Spleen (tissue), 11 donors: ENCODE measurements at regions not wholly inside any gene's neighbourhood (a gene's known extent, or its start where the extent isn't known, plus 50 kb on each side); places are given as distances from the start of the nearest gene placed in this dataset.

Experiments
- DNase-seq: peaks from one replicate; pipeline ENCODE4 v3.0.0-alpha.2; 2020
- H3K27ac ChIP-seq, 8 donors: fragments of 200-600 bp; sonication (generic) in 7 of 8; 1 replicate in 4 of 8; 2 replicates in 4 of 8; pipeline versions ENCODE4 v1.5.0 to v1.8.0; 2016 to 2021; ENCODE audit warnings: inconsistent platforms in 4 of 8, mild to moderate bottlenecking in 4 of 8, moderate library complexity in 1 of 8
- H3K27me3 ChIP-seq, 7 donors: fragments of 200-600 bp; sonication (generic) in 6 of 7; replicated peaks in 1 of 7; 1 replicate in 4 of 7; 2 replicates in 3 of 7; pipeline versions ENCODE4 v1.5.0 to v1.8.0; 2016 to 2021; ENCODE audit warnings: inconsistent platforms in 3 of 7, mild to moderate bottlenecking in 1 of 7
- H3K36me3 ChIP-seq, 6 donors: fragments of 200-600 bp; sonication (generic) in 5 of 6; 1 replicate in 4 of 6; 2 replicates in 2 of 6; pipeline versions ENCODE4 v1.5.0 to v1.8.0; 2016 to 2021; ENCODE audit warnings: inconsistent platforms in 2 of 6
- H3K4me1 ChIP-seq, 6 donors: fragments of 200-600 bp; sonication (generic) in 5 of 6; 1 replicate in 3 of 6; 2 replicates in 3 of 6; pipeline versions ENCODE4 v1.5.0 to v1.8.0; 2016 to 2021; ENCODE audit warnings: inconsistent platforms in 3 of 6
- H3K4me3 ChIP-seq, 8 donors: fragments of 200-600 bp; sonication (generic) in 7 of 8; 1 replicate in 4 of 8; 2 replicates in 4 of 8; pipeline versions ENCODE4 v1.5.0 to v1.8.0; 2016 to 2021; ENCODE audit warnings: inconsistent platforms in 4 of 8, mild to moderate bottlenecking in 4 of 8, moderate library complexity in 2 of 8
- H3K9me3 ChIP-seq, 8 donors: fragments of 200-600 bp; sonication (generic) in 7 of 8; 1 replicate in 4 of 8; 2 replicates in 4 of 8; pipeline versions ENCODE4 v1.5.0 to v1.8.0; 2016 to 2021; ENCODE audit warnings: inconsistent platforms in 4 of 8
- CTCF ChIP-seq, 11 experiments: fragments of 200-600 bp in 7 of 11; fragments of 450-650 bp in 4 of 11; sonication (generic) in 4 of 11; IDR thresholded peaks in 8 of 11; conservative IDR thresholded peaks in 3 of 11; 1 replicate in 7 of 11; 2 replicates in 4 of 11; pipeline versions ENCODE4 v1.4.0 to v1.8.0; 2016 to 2021; ENCODE audit warnings: antibody characterized with exemption in 11 of 11, inconsistent platforms in 4 of 11, mild to moderate bottlenecking in 1 of 11
- POLR2A ChIP-seq, 3 donors: fragments of 450-650 bp; IDR thresholded peaks; one replicate each; pipeline ENCODE4 v1.5.1; 2017; ENCODE audit warnings: antibody characterized with exemption in 3 of 3, mild to moderate bottlenecking in 1 of 3
- POLR2AphosphoS5 ChIP-seq, 3 donors: sonication (generic); formaldehyde crosslinking; IDR thresholded peaks; one replicate each; pipeline ENCODE4 v1.5.1; 2017; ENCODE audit warnings: antibody characterized with exemption in 3 of 3
- WGBS, 5 donors: extraction: QIAGEN DNeasy Blood & Tissue Kit in 3 of 5; methylation state at CpG; one replicate each; pipeline versions ENCODE4 v1.1.5 to v1.1.7; 2013 to 2018; 5-methylcytosine and 5-hydroxymethylcytosine counted together
- intact Hi-C: fragments of 100-400 bp; cut with DNase I; formaldehyde crosslinking; loops from one replicate; pipeline ENCODE4 v1.15.0; 2023; ENCODE audit warnings: low total_unique reads
- donor health status: healthy with polysubstance abuse.
- donor health status: DM: no; HTN: no; CAD: no; lungs with moderate emphysema.
- donor health status: DM: no; HTN: no; CAD: no.
- donor health status: Bipolar disorder and iron deficiency.
- donor health status: healthy.
- donor health status: DM: no; HTN: no; CAD: no.
- donor health status: DM: yes; HTN: yes; CAD: no.

GRCh38 chr7:45415265-45415664 is 158.9 kb upstream of the ADCY1 start:
- intact Hi-C loops: no loop called here
- no peak for TF ChIP-seq POLR2AphosphoS5 (IDR thresholded peaks at IDR 0.05)
- TF ChIP-seq POLR2A (IDR thresholded peaks at IDR 0.05): no peak
- no peak for TF ChIP-seq CTCF (IDR thresholded peaks at IDR 0.05 in 8 of 11, conservative IDR thresholded peaks at IDR 0.05 in 3 of 11)
- 80 to 93% (median 88%) methylated on average over 2 of the region's 2 CpGs for WGBS, 5 donors
- no peaks in the 10 kb centered on the region for H3K36me3 ChIP-seq
- H3K27me3 ChIP-seq: peaks cover 0 to 11% (median 0%) of the 10 kb centered on the region in 7 donors
- no peak overlapping the region for H3K4me3 ChIP-seq
- H3K27ac ChIP-seq: no peak overlapping the region
- DNase-seq: no peak
- no peaks in the 10 kb centered on the region for H3K4me1 ChIP-seq
- peaks cover 0 to 23% (median 8%) of the 10 kb centered on the region in 8 donors for H3K9me3 ChIP-seq

- intact Hi-C loops: no loop called here
Measured at GRCh38 chr7:45416846-45417245, 157.3 kb upstream of the ADCY1 start.

GRCh38 chr7:45417268-45417667 is 156.9 kb upstream of the ADCY1 start:
- TF ChIP-seq CTCF (IDR thresholded peaks at IDR 0.05 in 8 of 11, conservative IDR thresholded peaks at IDR 0.05 in 3 of 11) (no peak), POLR2AphosphoS5 (IDR thresholded peaks at IDR 0.05) (no peak), POLR2A (IDR thresholded peaks at IDR 0.05) (no peak)
- Histone ChIP-seq H3K27me3 (peaks cover 0 to 11% (median 0%) of the 10 kb centered on the region in 7 donors), H3K4me1 (no peaks in the 10 kb centered on the region), H3K36me3 (no peaks in the 10 kb centered on the region), H3K27ac (no peak overlapping the region), H3K4me3 (no peak overlapping the region), H3K9me3 (peaks cover 0 to 5% (median under 1%) of the 10 kb centered on the region in 8 donors)
- WGBS, 5 donors: 51 to 64% (median 52%) methylated on average over 2 of the region's 2 CpGs
- intact Hi-C loops: no loop called here
- DNase-seq: no peak

More at GRCh38 chr7:45416846-45417245, 157.3 kb upstream of the ADCY1 start:
- Histone ChIP-seq H3K9me3 (peaks cover 0 to 9% (median 2%) of the 10 kb centered on the region in 8 donors), H3K4me3 (no peak overlapping the region), H3K27ac (no peak overlapping the region), H3K27me3 (peaks cover 0 to 11% (median 0%) of the 10 kb centered on the region in 7 donors), H3K36me3 (no peaks in the 10 kb centered on the region), H3K4me1 (no peaks in the 10 kb centered on the region)
- TF ChIP-seq POLR2A (IDR thresholded peaks at IDR 0.05) (no peak), POLR2AphosphoS5 (IDR thresholded peaks at IDR 0.05) (no peak), CTCF (IDR thresholded peaks at IDR 0.05 in 8 of 11, conservative IDR thresholded peaks at IDR 0.05 in 3 of 11) (no peak)
- no peak for DNase-seq
- 46 to 77% (median 63%) methylated on average over 1 of the region's 1 CpG for WGBS, 5 donors

GRCh38 chr7:45417735-45418134 is 156.4 kb upstream of the ADCY1 start:
- no peak for TF ChIP-seq POLR2A (IDR thresholded peaks at IDR 0.05)
- no peak for TF ChIP-seq CTCF (IDR thresholded peaks at IDR 0.05 in 8 of 11, conservative IDR thresholded peaks at IDR 0.05 in 3 of 11)
- no peak for TF ChIP-seq POLR2AphosphoS5 (IDR thresholded peaks at IDR 0.05)
- H3K27me3 ChIP-seq: peaks cover 0 to 11% (median 0%) of the 10 kb centered on the region in 7 donors
- no peak for DNase-seq
- intact Hi-C loops: no loop called here
- no peaks in the 10 kb centered on the region for H3K4me1 ChIP-seq
- H3K27ac ChIP-seq: no peak overlapping the region
- no peak overlapping the region for H3K4me3 ChIP-seq
- H3K9me3 ChIP-seq: peaks cover 0 to under 1% (median 0%) of the 10 kb centered on the region in 8 donors
- no peaks in the 10 kb centered on the region for H3K36me3 ChIP-seq
- WGBS, 5 donors: 83 to 99% (median 91%) methylated on average over 3 of the region's 3 CpGs
